Left renal pelvis (tissue), 4 donors: ENCODE measurements at regions not wholly inside any gene's neighbourhood (a gene's known extent, or its start where the extent isn't known, plus 50 kb on each side); places are given as distances from the start of the nearest gene placed in this dataset.

Source experiments
- DNase-seq, 4 donors: peaks; one replicate each; pipeline ENCODE4 v3.0.0-alpha.2; 2013; ENCODE audit warnings: low read depth in 4 of 4, low spot score in 3 of 4

- DNase-seq, result no peak
Measured at GRCh38 chr1:170310014-170310405, 164.3 kb downstream of the NTMT2 start.

- no peak for DNase-seq
Measured at GRCh38 chr1:170310951-170311350, 165.2 kb downstream of the NTMT2 start.

GRCh38 chr1:170313306-170313705, 167.5 kb downstream of the NTMT2 start:
- no peak for DNase-seq

- no peak for DNase-seq
Measured at GRCh38 chr1:170316270-170316669, 170.5 kb downstream of the NTMT2 start.

DNA sequence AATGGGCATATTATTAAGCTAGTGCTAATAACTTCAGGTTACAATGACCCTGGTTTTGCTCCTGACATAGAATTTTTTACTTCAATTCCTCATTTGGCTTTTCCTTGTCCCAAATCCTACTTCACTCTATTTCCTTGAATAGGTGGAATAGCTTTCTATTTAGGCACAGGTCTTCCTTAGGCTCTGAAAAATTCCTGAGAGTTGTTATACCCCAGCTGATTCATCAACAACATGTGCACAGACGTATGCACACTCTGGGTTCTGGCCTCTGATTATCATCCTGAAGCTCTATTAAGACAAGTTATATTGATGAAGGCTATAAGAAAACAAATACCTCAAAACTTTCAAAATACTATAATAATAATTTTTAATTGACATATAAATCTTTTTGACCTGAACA, 172.4 kb downstream of the NTMT2 start:
- no peak for DNase-seq

DNA sequence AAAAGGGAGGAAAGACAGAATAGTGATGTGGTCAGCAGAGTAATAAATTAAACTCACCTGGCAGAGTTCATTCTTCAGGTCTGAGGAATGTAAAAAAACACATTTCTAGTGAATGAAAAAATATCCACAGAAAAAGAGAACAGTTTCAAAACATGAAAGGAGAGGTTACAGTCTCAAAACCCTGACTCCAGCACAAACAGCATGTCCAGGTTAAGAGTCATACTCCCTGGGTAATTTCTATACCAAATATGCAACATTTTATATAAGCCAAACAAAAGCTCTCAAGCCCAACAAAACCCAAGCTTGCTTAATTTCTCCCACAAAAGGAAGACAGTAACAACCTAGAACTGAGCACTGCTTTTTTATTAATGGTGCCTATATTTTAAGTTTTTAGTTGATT, 173.0 kb downstream of the NTMT2 start:
- no peak for DNase-seq

- DNase-seq, result no peak
Measured at GRCh38 chr1:170321113-170321512, 175.4 kb downstream of the NTMT2 start.

- DNase-seq, result no peak
Measured at GRCh38 chr1:170326186-170326585, 180.4 kb downstream of the NTMT2 start.

DNA sequence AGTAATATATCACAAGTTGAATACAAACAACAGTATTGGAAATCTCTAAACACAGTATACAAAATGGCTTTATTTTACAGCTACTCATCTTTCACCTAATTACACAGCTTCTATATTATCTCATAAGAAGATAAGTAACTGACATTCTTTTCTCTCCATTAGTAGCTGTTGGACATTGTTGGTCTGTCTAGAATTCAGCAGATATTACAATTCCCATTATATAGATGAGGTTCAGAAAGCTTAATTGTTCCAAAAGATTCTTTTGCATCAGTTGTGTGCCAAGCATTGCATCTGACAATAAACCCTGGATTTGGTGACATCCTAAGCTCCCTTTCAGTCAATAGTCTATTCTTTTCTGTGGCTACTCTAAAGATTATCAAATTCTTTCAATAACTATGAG, 187.0 kb downstream of the NTMT2 start:
- no peak for DNase-seq

GRCh38 chr1:170337413-170337994, 191.7 kb downstream of the NTMT2 start:
- DNase-seq, result no peak

- no peak for DNase-seq
Measured at GRCh38 chr1:170339534-170339933, 192.4 kb upstream of the GORAB start.

- DNase-seq, result no peak
Measured at GRCh38 chr1:170340308-170340707, 191.7 kb upstream of the GORAB start.

GRCh38 chr1:170351366-170351946, 180.5 kb upstream of the GORAB start:
- DNase-seq, result no peak

GRCh38 chr1:170354246-170354645, 177.7 kb upstream of the GORAB start:
- no peak for DNase-seq

GRCh38 chr1:170354690-170355089, 177.3 kb upstream of the GORAB start:
- DNase-seq, result no peak

- no peak for DNase-seq
Measured at GRCh38 chr1:170355267-170355801, 176.6 kb upstream of the GORAB start.

- DNase-seq, result no peak
Measured at GRCh38 chr1:170356585-170356984, 175.4 kb upstream of the GORAB start.

GRCh38 chr1:170357750-170358149, 174.2 kb upstream of the GORAB start:
- no peak for DNase-seq

GRCh38 chr1:170360601-170361000, 171.4 kb upstream of the GORAB start:
- DNase-seq, result no peak

- no peak for DNase-seq
Measured at GRCh38 chr1:170365331-170365730, 166.6 kb upstream of the GORAB start.

GRCh38 chr1:170366980-170367379, 165.0 kb upstream of the GORAB start:
- no peak for DNase-seq

DNA sequence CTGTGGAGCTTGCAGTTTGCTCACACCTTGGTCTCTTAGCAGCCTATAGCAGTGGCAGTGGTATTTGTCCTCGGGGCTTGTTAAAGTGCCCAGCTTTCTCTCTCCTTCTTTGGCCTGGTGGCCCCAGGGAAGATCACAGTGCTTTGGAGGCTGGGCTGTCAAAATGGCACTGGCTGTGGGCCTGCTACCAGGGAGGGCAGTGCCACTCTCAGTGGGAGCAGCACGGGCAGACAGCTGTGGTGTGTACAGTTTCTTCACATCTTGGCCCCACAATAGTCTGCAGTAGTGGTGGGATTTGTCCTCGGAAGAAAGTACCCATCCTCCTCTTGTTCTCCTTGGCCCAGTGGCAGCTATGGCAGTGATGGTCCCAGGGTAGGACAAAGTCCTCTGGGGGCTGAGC, 164.4 kb upstream of the GORAB start:
- no peak for DNase-seq

DNA sequence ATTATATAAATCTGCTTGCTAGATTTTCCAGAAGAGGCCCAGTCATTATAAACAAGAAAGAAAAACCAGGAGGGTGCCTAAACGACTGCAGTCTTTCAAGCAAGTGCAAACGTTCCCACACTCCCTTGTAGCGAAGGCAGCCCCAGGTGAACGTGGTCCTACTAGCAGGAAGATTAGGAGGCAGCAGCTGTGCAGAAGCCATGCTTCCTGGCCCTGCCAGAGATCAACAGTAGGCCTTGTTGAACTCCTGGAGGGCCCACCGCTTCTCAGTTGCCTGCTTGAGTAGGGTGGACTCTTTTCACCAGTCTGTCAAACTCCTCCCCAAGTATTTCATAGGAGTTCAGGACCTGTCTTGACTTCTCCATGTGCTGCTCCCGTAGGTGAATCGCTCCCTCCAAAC, 163.0 kb upstream of the GORAB start:
- DNase-seq, result no peak
